ENCODE measurements at regions not wholly inside any gene's neighbourhood (a gene's known extent, or its start where the extent isn't known, plus 50 kb on each side); places are given as distances from the start of the nearest gene placed in this dataset.

- TF ChIP-seq CTCF (conservative IDR thresholded peaks at IDR 0.05; ENCODE audit: low read depth in 2 of 2) (no peak), REST (IDR thresholded peaks at IDR 0.05; ENCODE audit: unreplicated experiment) (no peak), JUNB (IDR thresholded peaks at IDR 0.05; ENCODE audit: unreplicated experiment) (no peak), POLR2AphosphoS5 (IDR thresholded peaks at IDR 0.05; ENCODE audit: low read depth) (no peak), NANOG (IDR thresholded peaks at IDR 0.05; ENCODE audit: borderline replicate concordance) (no peak), EZH2 (IDR thresholded peaks at IDR 0.05; ENCODE audit: low read depth, unreplicated experiment) (no peak), EZH2phosphoT487 (IDR thresholded peaks at IDR 0.05; ENCODE audit: unreplicated experiment) (no peak), CREB1 (CRISPR knock-in tag; IDR thresholded peaks at IDR 0.05; ENCODE audit: low read depth) (no peak), STAT1 (IDR thresholded peaks at IDR 0.05; ENCODE audit: unreplicated experiment) (no peak), ZNF462 (CRISPR knock-in tag; IDR thresholded peaks at IDR 0.05) (no peak), ZNF114 (CRISPR knock-in tag; IDR thresholded peaks at IDR 0.05) (no peak), ZNF331 (CRISPR knock-in tag; IDR thresholded peaks at IDR 0.05; ENCODE audit: low read depth) (no peak)
Observed at GRCh38 chr14:85235868-85236267, 294.1 kb upstream of the FLRT2 start.

Measured in GM23338 (cell line).